ENCODE measurements at regions not wholly inside any gene's neighbourhood (a gene's known extent, or its start where the extent isn't known, plus 50 kb on each side); places are given as distances from the start of the nearest gene placed in this dataset.

- CTCF ChIA-PET: interaction anchor here (0.5 kb wide), 1 partner anchor 218 kb away, joined by 4 read pairs; no protein-coding TSS in a partner anchor
- TF ChIP-seq, protein P1, sequence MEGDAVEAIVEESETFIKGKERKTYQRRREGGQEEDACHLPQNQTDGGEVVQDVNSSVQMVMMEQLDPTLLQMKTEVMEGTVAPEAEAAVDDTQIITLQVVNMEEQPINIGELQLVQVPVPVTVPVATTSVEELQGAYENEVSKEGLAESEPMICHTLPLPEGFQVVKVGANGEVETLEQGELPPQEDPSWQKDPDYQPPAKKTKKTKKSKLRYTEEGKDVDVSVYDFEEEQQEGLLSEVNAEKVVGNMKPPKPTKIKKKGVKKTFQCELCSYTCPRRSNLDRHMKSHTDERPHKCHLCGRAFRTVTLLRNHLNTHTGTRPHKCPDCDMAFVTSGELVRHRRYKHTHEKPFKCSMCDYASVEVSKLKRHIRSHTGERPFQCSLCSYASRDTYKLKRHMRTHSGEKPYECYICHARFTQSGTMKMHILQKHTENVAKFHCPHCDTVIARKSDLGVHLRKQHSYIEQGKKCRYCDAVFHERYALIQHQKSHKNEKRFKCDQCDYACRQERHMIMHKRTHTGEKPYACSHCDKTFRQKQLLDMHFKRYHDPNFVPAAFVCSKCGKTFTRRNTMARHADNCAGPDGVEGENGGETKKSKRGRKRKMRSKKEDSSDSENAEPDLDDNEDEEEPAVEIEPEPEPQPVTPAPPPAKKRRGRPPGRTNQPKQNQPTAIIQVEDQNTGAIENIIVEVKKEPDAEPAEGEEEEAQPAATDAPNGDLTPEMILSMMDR (IDR thresholded peaks at IDR 0.05; ENCODE audit: unreplicated experiment): no peak
- H3K9me3 Mint-ChIP-seq (ENCODE audit: low read depth, unreplicated experiment): no peaks in the 10 kb centered on the region
- no TSS peak for BruUV-seq (replicated peaks)
- no peak for DNase-seq
- H3K36me3 Mint-ChIP-seq (ENCODE audit: insufficient read depth, unreplicated experiment): no peaks in the 10 kb centered on the region
- H3K27ac Mint-ChIP-seq (ENCODE audit: unreplicated experiment): no peak overlapping the region
- H3K27me3 Mint-ChIP-seq (ENCODE audit: unreplicated experiment): no peaks in the 10 kb centered on the region
- H3K4me1 Mint-ChIP-seq (ENCODE audit: low read depth, unreplicated experiment): no peaks in the 10 kb centered on the region
- no peak overlapping the region for H3K4me3 Mint-ChIP-seq (ENCODE audit: low read depth, unreplicated experiment)
- intact Hi-C loops (cut with micrococcal nuclease; ENCODE audit: unreplicated experiment): no loop called here
These were observed 99.2 kb upstream of the ARSJ start for GRCh38 chr4:114078636-114079035.

GRCh38 chr4:114081783-114082182 lies 102.3 kb upstream of the ARSJ start:
- CTCF ChIA-PET: no interaction called here
- TF ChIP-seq, protein P1 (IDR thresholded peaks at IDR 0.05; ENCODE audit: unreplicated experiment): no peak
- no TSS peak for BruUV-seq (replicated peaks)

GRCh38 chr4:114082348-114082747 lies 102.9 kb upstream of the ARSJ start:
- CTCF ChIA-PET: no interaction called here
- DNase-seq: no peak
- Mint-ChIP-seq H3K27ac (ENCODE audit: unreplicated experiment) (no peak overlapping the region), H3K27me3 (ENCODE audit: unreplicated experiment) (no peaks in the 10 kb centered on the region), H3K4me1 (ENCODE audit: low read depth, unreplicated experiment) (no peaks in the 10 kb centered on the region), H3K9me3 (ENCODE audit: low read depth, unreplicated experiment) (no peaks in the 10 kb centered on the region), H3K4me3 (ENCODE audit: low read depth, unreplicated experiment) (no peak overlapping the region), H3K36me3 (ENCODE audit: insufficient read depth, unreplicated experiment) (no peaks in the 10 kb centered on the region)
- intact Hi-C loops (cut with micrococcal nuclease; ENCODE audit: unreplicated experiment): no loop called here
- TF ChIP-seq, protein P1 (IDR thresholded peaks at IDR 0.05; ENCODE audit: unreplicated experiment): no peak
- no TSS peak for BruUV-seq (replicated peaks)

More at GRCh38 chr4:114081783-114082182, 102.3 kb upstream of the ARSJ start:
- Mint-ChIP-seq H3K4me1 (ENCODE audit: low read depth, unreplicated experiment) (no peaks in the 10 kb centered on the region), H3K27ac (ENCODE audit: unreplicated experiment) (no peak overlapping the region), H3K9me3 (ENCODE audit: low read depth, unreplicated experiment) (no peaks in the 10 kb centered on the region), H3K27me3 (ENCODE audit: unreplicated experiment) (no peaks in the 10 kb centered on the region), H3K36me3 (ENCODE audit: insufficient read depth, unreplicated experiment) (no peaks in the 10 kb centered on the region), H3K4me3 (ENCODE audit: low read depth, unreplicated experiment) (no peak overlapping the region)
- intact Hi-C loops (cut with micrococcal nuclease; ENCODE audit: unreplicated experiment): no loop called here
- no peak for DNase-seq

DNA sequence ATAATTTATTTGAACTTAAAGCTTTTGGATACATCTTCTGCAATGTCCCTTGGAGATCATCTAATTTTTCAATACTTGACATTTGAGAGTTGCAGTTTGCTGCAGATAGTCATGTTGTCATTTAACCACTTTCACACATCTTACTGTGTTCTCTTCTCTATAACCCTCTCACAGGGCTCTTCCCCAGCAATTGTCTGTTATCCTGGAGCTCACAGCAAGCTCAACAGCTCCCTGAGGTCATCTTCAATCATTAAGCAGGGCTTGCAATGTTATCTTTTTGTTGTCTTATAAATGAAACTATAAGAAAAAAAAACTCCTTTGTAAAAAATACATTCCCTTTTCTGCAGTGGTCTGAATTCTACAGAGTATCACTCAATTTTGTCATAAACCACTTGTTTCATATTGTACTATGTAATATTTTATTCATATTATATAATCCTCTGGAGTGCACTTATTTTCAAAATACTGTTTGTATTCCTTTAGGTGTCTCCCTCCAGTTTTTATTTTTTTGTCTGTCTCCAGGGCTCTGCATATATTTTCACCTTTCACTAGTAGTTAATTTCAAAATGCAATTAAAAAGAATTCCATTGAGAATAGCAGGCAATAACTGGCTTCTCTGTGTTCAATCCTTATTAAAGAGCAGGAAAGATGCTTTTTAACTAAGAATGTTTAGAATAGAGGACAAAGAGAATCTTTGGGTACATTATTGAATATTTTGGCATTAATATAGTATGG lies 106.3 kb upstream of the ARSJ start:
- Mint-ChIP-seq H3K9me3 (ENCODE audit: low read depth, unreplicated experiment) (no peaks in the 10 kb centered on the region), H3K36me3 (ENCODE audit: insufficient read depth, unreplicated experiment) (no peaks in the 10 kb centered on the region), H3K27me3 (ENCODE audit: unreplicated experiment) (no peaks in the 10 kb centered on the region), H3K4me1 (ENCODE audit: low read depth, unreplicated experiment) (no peaks in the 10 kb centered on the region), H3K4me3 (ENCODE audit: low read depth, unreplicated experiment) (no peak overlapping the region), H3K27ac (ENCODE audit: unreplicated experiment) (no peak overlapping the region)
- CTCF ChIA-PET: interaction anchor here (0.9 kb wide), 1 partner anchor 297 kb away, joined by 3 read pairs; no protein-coding TSS in a partner anchor
- no TSS peak for BruUV-seq (replicated peaks)
- no peak for DNase-seq
- TF ChIP-seq, protein P1 (IDR thresholded peaks at IDR 0.05; ENCODE audit: unreplicated experiment): no peak
- intact Hi-C loops (cut with micrococcal nuclease; ENCODE audit: unreplicated experiment): no loop called here

Measured in Calu3 (cell line).